SK-N-SH (cell line): ENCODE measurements at regions not wholly inside any gene's neighbourhood (a gene's known extent, or its start where the extent isn't known, plus 50 kb on each side); places are given as distances from the start of the nearest gene placed in this dataset.

ENCODE experiments used
- CTCF ChIA-PET: fragments of 300-600, 350-600 bp; formaldehyde crosslinking; extraction: SDS; loops from one replicate; lab custom pipeline; 2021; lab: Yijun Ruan, JAX
- POLR2A ChIA-PET: fragments of 350-600 bp; sonication (Branson Sonifier 250); formaldehyde crosslinking; extraction: SDS; loops from one replicate; lab custom pipeline; 2020; ENCODE audit warnings: antibody characterized with exemption, inconsistent platforms; lab: Yijun Ruan, JAX
- DNase-seq: peaks from one replicate; pipeline ENCODE4 v3.0.0; 2012
- H2AFZ ChIP-seq: fragments of 200-600 bp; sonication (generic); 2 replicates; pipeline ENCODE4 v1.8.1; 2016; ENCODE audit warnings: antibody characterized with exemption, mild to moderate bottlenecking, low read depth
- H3F3A ChIP-seq: fragments of 200-600 bp; sonication (generic); replicated peaks from 2 replicates; pipeline ENCODE3; 2016; ENCODE audit warnings: antibody characterized with exemption, mild to moderate bottlenecking; ENCODE audit not compliant: insufficient read depth
- H3K27ac ChIP-seq, 2 experiments: fragments of 200-500 bp in 1 of 2; fragments of 200-600 bp in 1 of 2; sonication (Bioruptor generic) in 1 of 2; sonication (generic), shearing (Covaris generic) in 1 of 2; 2 replicates each; pipeline versions ENCODE4 v1.5.1 to v1.6.1; 2014 to 2016; ENCODE audit warnings: low read depth in 2 of 2, inconsistent platforms in 1 of 2, low read length in 1 of 2, mild to moderate bottlenecking in 1 of 2, mixed read lengths in 1 of 2
- H3K27me3 ChIP-seq: fragments of 200-600 bp; sonication (generic), shearing (Covaris generic); 2 replicates; pipeline ENCODE4 v1.6.1; 2016; ENCODE audit warnings: mixed run types; ENCODE audit not compliant: insufficient read depth
- H3K36me3 ChIP-seq, 2 experiments: fragments of 200-500 bp in 1 of 2; fragments of 200-600 bp in 1 of 2; sonication (Bioruptor generic) in 1 of 2; sonication (generic) in 1 of 2; replicated peaks in 1 of 2; 2 replicates each; pipeline versions ENCODE3 to v1.5.1; 2014 to 2016; ENCODE audit warnings: low read length in 1 of 2, mild to moderate bottlenecking in 1 of 2; ENCODE audit not compliant: insufficient read depth in 2 of 2, control insufficient read depth in 1 of 2
- H3K4me1 ChIP-seq, 2 experiments: fragments of 200-500 bp in 1 of 2; fragments of 200-600 bp in 1 of 2; sonication (Bioruptor generic) in 1 of 2; sonication (generic), shearing (Covaris generic) in 1 of 2; 2 replicates each; pipeline versions ENCODE4 v1.5.1 to v1.6.1; 2014 to 2016; ENCODE audit warnings: low read depth in 1 of 2, low read length in 1 of 2, mixed run types in 1 of 2; ENCODE audit not compliant: insufficient read depth in 2 of 2, control insufficient read depth in 1 of 2
- H3K4me2 ChIP-seq: fragments of 200-600 bp; sonication (generic), shearing (Covaris generic); 2 replicates; pipeline ENCODE4 v1.6.1; 2017; ENCODE audit warnings: mixed run types
- H3K4me3 ChIP-seq, 2 experiments: fragments of 200-500 bp in 1 of 2; fragments of 200-600 bp in 1 of 2; sonication (Bioruptor generic) in 1 of 2; sonication (generic), shearing (Covaris generic) in 1 of 2; 2 replicates each; pipeline versions ENCODE4 v1.5.1 to v1.8.1; 2014 to 2016; ENCODE audit warnings: low read depth in 2 of 2, inconsistent platforms in 1 of 2, low read length in 1 of 2, mild to moderate bottlenecking in 1 of 2, mixed read lengths in 1 of 2, moderate library complexity in 1 of 2
- H3K79me2 ChIP-seq: fragments of 200-600 bp; sonication (generic); 2 replicates; pipeline ENCODE4 v1.8.1; 2017; ENCODE audit warnings: mild to moderate bottlenecking; ENCODE audit not compliant: insufficient read depth
- H3K9ac ChIP-seq: fragments of 200-600 bp; sonication (generic); 2 replicates; pipeline ENCODE4 v1.6.1; 2017; ENCODE audit warnings: mixed run types
- H3K9me2 ChIP-seq: fragments of 200-600 bp; sonication (generic); 2 replicates; pipeline ENCODE4 v1.6.1; 2017; ENCODE audit warnings: mixed run types
- H3K9me3 ChIP-seq: fragments of 200-600 bp; sonication (generic); 2 replicates; pipeline ENCODE4 v1.6.1; 2017; ENCODE audit warnings: mixed run types, mild to moderate bottlenecking, moderate library complexity
- H4K20me1 ChIP-seq: fragments of 200-600 bp; sonication (generic); 2 replicates; pipeline ENCODE4 v1.6.1; 2017; ENCODE audit warnings: mild to moderate bottlenecking, mixed run types; ENCODE audit not compliant: insufficient read depth
- CHD2 ChIP-seq: fragments of 150-350 bp; IDR thresholded peaks from 2 replicates; pipeline ENCODE4 v1.6.1; 2018; ENCODE audit warnings: low read length; ENCODE audit not compliant: partially characterized antibody
- ELF1 ChIP-seq: IDR thresholded peaks from 2 replicates; pipeline ENCODE4 v1.4.0; 2012
- EP300 ChIP-seq, 2 experiments: IDR thresholded peaks; 2 replicates each; pipeline versions ENCODE4 v1.4.0 to v1.6.1; 2012; ENCODE audit warnings: borderline replicate concordance in 1 of 2, low read depth in 1 of 2, low read length in 1 of 2
- FOXJ3 ChIP-seq: sonication (generic); formaldehyde crosslinking; IDR thresholded peaks from 2 replicates; pipeline ENCODE4 v1.5.1; 2020; ENCODE audit warnings: mild to moderate bottlenecking, missing genetic modification reagents
- FOXM1 ChIP-seq: IDR thresholded peaks from 2 replicates; pipeline ENCODE4 v1.4.0; 2012; ENCODE audit warnings: low read depth, mild to moderate bottlenecking
- JUND ChIP-seq: IDR thresholded peaks from 2 replicates; pipeline ENCODE4 v1.4.0; 2012
- MAX ChIP-seq: IDR thresholded peaks from 2 replicates; pipeline ENCODE4 v1.4.0; 2012; ENCODE audit warnings: low read depth
- MEF2A ChIP-seq: IDR thresholded peaks from 2 replicates; pipeline ENCODE4 v1.4.0; 2012; ENCODE audit warnings: low read depth, borderline replicate concordance
- MXI1 ChIP-seq: IDR thresholded peaks from 2 replicates; pipeline ENCODE4 v1.6.1; 2012; ENCODE audit warnings: mild to moderate bottlenecking, low read depth, low read length, improper control_type of control experiment
- NFIC ChIP-seq: IDR thresholded peaks from 2 replicates; pipeline ENCODE4 v1.4.0; 2012; ENCODE audit warnings: borderline replicate concordance
- POLR2AphosphoS5 ChIP-seq: IDR thresholded peaks from 2 replicates; pipeline ENCODE4 v1.6.1; 2012; ENCODE audit warnings: low read depth, low read length
- RAD21 ChIP-seq: IDR thresholded peaks from 2 replicates; pipeline ENCODE4 v1.6.1; 2012; ENCODE audit warnings: mild to moderate bottlenecking, low read length
- RCOR1 ChIP-seq: fragments of 150-350 bp; IDR thresholded peaks from 2 replicates; pipeline ENCODE4 v1.6.1; 2017; ENCODE audit warnings: antibody characterized with exemption, low read length
- REST ChIP-seq: IDR thresholded peaks from 2 replicates; pipeline ENCODE4 v1.6.1; 2012; ENCODE audit warnings: mild to moderate bottlenecking, low read depth, low read length, moderate library complexity
- RXRA ChIP-seq: IDR thresholded peaks from 2 replicates; pipeline ENCODE4 v1.4.0; 2012; ENCODE audit warnings: low read depth, mild to moderate bottlenecking, borderline replicate concordance
- SIN3A ChIP-seq: IDR thresholded peaks from 2 replicates; pipeline ENCODE4 v1.6.1; 2012; ENCODE audit warnings: low read depth, mild to moderate bottlenecking, low read length, moderate library complexity, borderline replicate concordance
- SMC3 ChIP-seq: IDR thresholded peaks from 2 replicates; pipeline ENCODE4 v1.6.1; 2012; ENCODE audit warnings: low read depth, low read length, improper control_type of control experiment
- YY1 ChIP-seq: IDR thresholded peaks from 2 replicates; pipeline ENCODE4 v1.4.0; 2012; ENCODE audit warnings: low read depth, mild to moderate bottlenecking
- WGBS: methylation state at CpG from one replicate; pipeline ENCODE4 v1.1.6; 2017; ENCODE audit warnings: low lambda C conversion rate; 5-methylcytosine and 5-hydroxymethylcytosine counted together

DNA sequence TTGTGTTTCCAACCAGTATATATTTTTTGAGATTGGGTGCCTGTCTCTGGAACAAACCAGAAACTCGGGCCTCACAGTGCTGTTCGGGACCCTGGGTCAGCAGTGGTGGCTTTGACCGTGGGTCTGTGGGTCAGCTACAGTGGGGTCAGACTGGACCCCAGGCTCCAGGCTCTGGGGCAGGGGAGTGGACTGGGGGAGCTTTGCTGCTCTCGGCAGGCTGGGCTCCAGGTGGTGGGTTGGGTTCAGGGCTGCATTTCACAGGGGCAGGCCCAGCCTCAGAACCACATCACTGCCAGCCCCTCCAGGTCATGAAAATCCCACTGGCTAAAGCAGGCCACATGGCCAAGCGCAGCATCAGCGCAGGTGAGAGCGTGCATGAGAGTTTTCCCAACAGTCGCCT lies 1279.3 kb downstream of the BRD1 start:
- Histone ChIP-seq H3K4me3 (no peak overlapping the region), H2AFZ (no peak overlapping the region), H3K79me2 (no peaks in the 10 kb centered on the region), H3K9me2 (no peaks in the 10 kb centered on the region), H3K9ac (no peak overlapping the region), H3F3A (no peaks in the 10 kb centered on the region), H3K4me1 (no peaks in the 10 kb centered on the region; a peak in 1 of 4 replicates), H3K4me2 (no peak overlapping the region), H3K27me3 (no peaks in the 10 kb centered on the region; the same call in 1 of the 2 replicates), H3K9me3 (no peaks in the 10 kb centered on the region), H4K20me1 (no peaks in the 10 kb centered on the region), H3K36me3 (no peaks in the 10 kb centered on the region), H3K27ac (no peak overlapping the region)
- POLR2A ChIA-PET: no interaction called here
- no peak for TF ChIP-seq SIN3A
- no peak for TF ChIP-seq RCOR1
- TF ChIP-seq ELF1: no peak
- no peak for TF ChIP-seq CHD2
- no peak for TF ChIP-seq MAX
- TF ChIP-seq NFIC: no peak
- TF ChIP-seq RXRA: no peak
- CTCF ChIA-PET: interaction anchor here (0.6 to 1.2 kb wide), 2 partner anchors 16 to 56 kb away, joined by 3 read pairs; no protein-coding TSS in a partner anchor
- 38% methylated on average over 5 of the region's 8 CpGs for WGBS
- no peak for DNase-seq

- Histone ChIP-seq H3K4me2 (no peak overlapping the region), H4K20me1 (no peaks in the 10 kb centered on the region), H3K9me3 (no peaks in the 10 kb centered on the region), H3K79me2 (no peaks in the 10 kb centered on the region), H3K27ac (no peak overlapping the region), H3K9me2 (no peaks in the 10 kb centered on the region), H3F3A (no peaks in the 10 kb centered on the region), H2AFZ (no peak overlapping the region), H3K4me1 (no peaks in the 10 kb centered on the region; a peak in 1 of 4 replicates), H3K4me3 (no peak overlapping the region), H3K36me3 (no peaks in the 10 kb centered on the region), H3K27me3 (no peaks in the 10 kb centered on the region; the same call in 1 of the 2 replicates), H3K9ac (no peak overlapping the region)
- ChIA-PET POLR2A (no interaction called here), CTCF (interaction anchor here (1.2 kb wide), 1 partner anchor 17 kb away, joined by 3 read pairs; no protein-coding TSS in a partner anchor)
- no peak for TF ChIP-seq RAD21
- no peak for TF ChIP-seq SMC3
- no peak for TF ChIP-seq POLR2AphosphoS5
- no peak for TF ChIP-seq FOXM1
- no peak for TF ChIP-seq JUND
- no peak for DNase-seq
- WGBS: 29% methylated on average over 7 of the region's 13 CpGs
These were observed 1279.7 kb downstream of the BRD1 start for GRCh38 chr22:48547971-48548370.

GRCh38 chr22:48546653-48547424 lies 1280.8 kb downstream of the BRD1 start:
- Histone ChIP-seq H2AFZ (no peak overlapping the region), H3K4me3 (no peak overlapping the region), H3K36me3 (no peaks in the 10 kb centered on the region), H3F3A (no peaks in the 10 kb centered on the region), H3K9me2 (no peaks in the 10 kb centered on the region), H3K27ac (no peak overlapping the region), H3K27me3 (no peaks in the 10 kb centered on the region; the same call in 1 of the 2 replicates), H3K9ac (no peak overlapping the region), H3K4me2 (no peak overlapping the region), H3K9me3 (no peaks in the 10 kb centered on the region), H4K20me1 (no peaks in the 10 kb centered on the region), H3K4me1 (no peaks in the 10 kb centered on the region), H3K79me2 (no peaks in the 10 kb centered on the region)
- no peak for DNase-seq
- WGBS: 32% methylated on average over 17 of the region's 19 CpGs
- ChIA-PET CTCF (no interaction called here), POLR2A (interaction anchor here (0.6 kb wide), 1 partner anchor 1097 kb away, joined by 3 read pairs; no protein-coding TSS in a partner anchor)
- TF ChIP-seq REST (no peak), FOXJ3 (CRISPR knock-in tag) (no peak), YY1 (no peak), EP300 (IDR thresholded peaks at IDR 0.05; ENCODE audit: borderline replicate concordance in 1 of 2, low read depth in 1 of 2, low read length in 1 of 2) (no peak), JUND (no peak), MXI1 (no peak), SMC3 (no peak), MEF2A (no peak)
